GM19324 (cell line): ENCODE measurements at regions not wholly inside any gene's neighbourhood (a gene's known extent, or its start where the extent isn't known, plus 50 kb on each side); places are given as distances from the start of the nearest gene placed in this dataset.
"Not testable (repeated sequence)": the region's sequence is repeated elsewhere in the genome, so short reads cannot be mapped to it uniquely, and the experiment has no call there.

Experiments used
- ATAC-seq: cut with Tn5 transposase; IDR thresholded peaks from one replicate; pipeline ENCODE4 v1.9.1; 2021; ENCODE audit warnings: mild to moderate bottlenecking, moderate library complexity; ENCODE audit not compliant: unreplicated experiment, low FRiP score

DNA sequence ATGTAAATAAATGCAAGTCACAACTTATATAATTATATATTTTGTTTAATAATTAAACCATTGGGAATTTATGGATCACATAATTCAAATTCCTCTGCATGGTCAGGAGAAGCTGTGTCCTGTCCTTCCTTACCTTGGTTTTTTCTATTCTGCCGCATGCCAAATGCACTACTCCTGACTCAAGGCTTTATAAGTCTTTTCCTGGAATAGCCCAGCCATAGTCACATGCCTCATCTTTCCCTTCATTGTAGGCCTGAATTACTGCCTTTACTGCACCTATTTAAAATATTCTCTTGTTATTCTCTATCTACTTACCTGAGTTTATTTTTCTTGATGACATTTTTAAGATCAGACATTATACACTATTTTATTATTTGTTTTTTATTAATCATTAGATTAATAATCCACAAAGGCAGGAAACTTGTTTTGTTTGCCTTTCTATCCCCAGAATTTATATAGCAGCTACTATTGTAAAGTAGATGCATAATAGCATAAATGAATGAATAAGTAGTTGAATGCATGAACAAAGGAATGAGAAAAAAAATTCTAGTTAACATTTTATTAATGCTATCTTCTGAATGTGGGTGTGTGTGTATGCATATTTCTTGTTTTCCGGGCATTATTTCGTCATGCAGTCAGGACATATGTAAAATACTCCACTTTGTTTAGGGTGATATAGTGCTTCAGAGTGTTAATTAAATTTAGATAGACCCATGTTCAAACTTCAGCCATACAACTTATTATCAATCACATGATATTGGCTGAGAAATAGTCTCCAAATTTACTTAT is 955.4 kb upstream of the CDH18 start:
- not testable (repeated sequence) for ATAC-seq

DNA sequence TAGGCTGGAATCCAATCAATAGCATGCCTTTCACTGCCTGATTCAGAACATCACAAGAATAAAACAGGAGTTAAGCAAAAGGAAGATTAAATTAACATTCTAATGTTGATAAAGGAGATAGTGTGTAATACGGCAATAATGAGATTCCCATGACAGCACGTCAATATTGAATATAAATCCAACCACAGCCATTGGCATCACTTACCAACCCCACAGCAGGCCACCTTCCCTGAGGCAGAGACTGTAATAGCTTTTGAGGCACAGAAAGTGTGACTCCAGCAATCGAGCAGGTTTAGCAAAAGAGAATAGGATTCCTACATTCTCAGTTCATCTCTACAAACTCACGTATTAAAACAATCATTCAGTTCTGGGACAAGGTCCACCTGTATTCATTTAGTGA is 954.6 kb upstream of the CDH18 start:
- ATAC-seq = not testable (repeated sequence)

DNA sequence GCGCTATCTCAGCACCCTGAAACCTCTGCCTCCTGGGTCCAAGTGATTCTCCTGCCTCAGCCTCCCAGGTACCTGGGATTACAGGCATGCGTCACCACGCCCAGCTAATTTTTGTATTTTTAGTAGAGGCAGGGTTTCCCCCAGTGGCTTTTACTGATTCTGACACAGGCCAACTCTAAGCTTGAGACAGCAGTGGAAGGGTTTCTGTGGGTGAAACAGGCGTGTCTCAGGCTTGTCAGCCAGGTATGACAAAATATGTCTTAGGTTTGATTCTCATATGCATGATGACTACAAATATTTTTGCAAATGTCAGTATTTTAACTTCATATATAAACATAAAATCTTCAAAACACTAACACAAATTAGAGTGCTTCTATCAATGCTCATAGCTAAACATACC is 952.8 kb upstream of the CDH18 start:
- not testable (repeated sequence) for ATAC-seq

DNA sequence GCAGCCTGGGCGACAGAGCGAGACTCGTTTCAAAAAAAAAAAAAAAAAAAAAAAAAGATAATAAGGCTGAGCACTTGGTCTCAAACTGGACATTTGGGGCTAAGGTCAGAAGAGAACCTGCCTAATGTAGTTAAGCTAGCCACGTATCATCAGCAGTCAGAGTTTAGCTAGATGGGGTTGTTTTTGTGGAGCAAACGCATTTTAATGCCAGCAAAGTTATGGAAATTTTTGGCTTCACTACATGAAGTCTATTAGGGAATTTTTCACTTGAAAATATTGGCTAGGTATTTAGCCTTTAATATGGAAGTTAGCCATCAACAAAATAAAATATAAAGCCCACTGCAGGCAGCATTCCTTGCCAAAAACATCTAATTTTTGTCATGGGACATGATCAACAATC is 902.9 kb upstream of the CDH18 start:
- not testable (repeated sequence) for ATAC-seq

DNA sequence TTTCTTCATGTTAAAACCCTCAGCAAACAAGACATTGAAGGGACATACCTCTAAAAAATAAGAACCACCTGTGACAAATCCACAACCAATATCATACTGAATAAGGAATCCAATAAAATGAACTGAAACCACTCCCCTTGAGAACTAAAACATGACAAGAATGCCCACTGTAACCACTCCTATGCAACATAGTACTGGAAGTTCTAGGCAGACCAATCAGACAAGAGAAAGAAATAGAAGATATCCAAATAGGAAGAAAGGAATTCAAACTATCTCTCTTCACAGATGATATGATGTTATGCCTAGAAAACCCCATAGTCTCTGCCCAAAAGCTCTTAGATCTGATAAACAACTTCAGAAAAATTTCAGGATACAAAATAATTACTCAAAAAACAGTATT is 887.7 kb upstream of the CDH18 start:
- ATAC-seq = not testable (repeated sequence)

DNA sequence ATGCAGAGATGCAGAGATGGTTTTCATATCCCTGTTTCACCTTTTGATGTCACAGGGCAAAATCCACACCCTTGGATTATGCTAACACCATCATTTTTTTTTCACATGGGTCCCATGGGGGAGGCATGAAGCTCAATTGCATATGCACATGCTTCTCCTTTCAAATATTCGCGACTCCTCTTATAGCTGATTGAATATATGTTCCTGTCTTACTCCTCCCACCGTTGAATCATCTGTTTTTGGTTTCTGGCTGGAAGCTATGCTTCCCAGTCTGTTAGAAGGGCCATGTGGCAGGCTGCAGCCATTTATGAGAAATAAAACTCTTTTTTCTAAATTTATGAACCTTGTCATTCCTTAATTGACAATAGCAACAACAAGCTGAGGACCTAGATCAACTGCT is 877.9 kb upstream of the CDH18 start:
- not testable (repeated sequence) for ATAC-seq

DNA sequence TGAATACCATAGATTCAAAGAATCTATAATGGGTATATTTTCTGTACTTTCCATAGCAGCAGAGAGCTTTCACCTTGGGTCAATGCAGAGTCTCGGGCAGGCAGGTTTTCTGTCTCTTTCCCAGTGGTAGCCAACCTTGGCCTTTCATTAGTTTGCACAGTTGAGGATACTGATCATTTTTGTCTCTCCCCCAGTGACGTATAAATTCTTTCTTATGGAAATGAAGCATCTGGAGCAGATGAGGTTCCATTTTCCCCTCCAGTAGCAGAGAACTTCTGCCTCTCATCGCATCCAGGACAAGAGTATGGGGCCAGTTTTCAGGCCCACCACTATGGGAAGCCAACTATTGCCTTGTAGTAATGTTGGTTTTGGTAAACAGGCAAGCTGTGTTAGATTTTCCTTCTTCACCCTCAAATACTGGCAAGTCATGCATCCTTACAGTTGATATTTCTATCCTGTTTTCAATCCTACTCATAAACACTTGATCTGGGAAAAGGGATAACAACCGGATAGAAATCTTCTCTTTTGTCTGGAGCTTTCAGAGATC is 845.2 kb upstream of the CDH18 start:
- no peak for ATAC-seq

DNA sequence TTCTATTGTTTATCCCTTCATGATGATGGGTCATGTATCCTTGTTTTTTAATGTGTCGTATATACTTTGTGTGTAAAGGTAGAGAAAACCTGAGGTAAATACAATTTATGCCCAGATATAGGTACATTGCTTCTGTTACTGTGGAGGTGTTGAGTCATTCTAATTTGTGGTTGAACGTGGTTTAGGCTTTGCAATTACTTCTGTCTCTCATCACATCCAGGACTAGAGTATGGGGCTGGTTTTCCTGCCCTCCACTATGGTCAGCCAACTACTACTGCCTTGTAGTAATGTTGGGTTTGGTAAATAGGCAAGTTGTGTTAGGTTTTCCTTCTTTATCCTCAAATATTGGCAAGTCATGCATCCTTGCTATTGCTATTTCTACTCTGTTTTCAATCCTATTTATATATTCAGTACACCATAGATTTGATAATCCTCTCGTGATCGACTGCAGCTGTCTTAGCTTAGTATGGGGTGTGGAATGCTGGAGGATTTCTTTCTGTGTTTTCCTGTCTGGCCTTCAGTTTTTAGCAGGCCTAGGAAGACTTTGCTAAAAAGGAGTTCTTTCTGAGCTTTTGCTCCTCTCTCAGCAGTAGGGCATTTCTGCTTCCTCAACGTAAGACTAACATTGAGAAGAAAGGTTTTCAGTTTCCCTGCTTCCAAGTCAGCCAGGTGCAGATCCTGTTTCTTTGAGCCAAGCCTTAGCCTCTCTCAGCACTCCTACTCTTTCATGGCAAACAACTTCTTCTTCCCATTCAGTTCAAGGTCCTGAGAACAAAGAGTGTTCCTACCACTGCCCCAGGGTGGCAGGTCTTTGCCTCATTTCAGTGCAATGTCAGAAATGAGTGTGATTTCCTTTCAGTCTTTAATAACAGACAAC is 844.4 kb upstream of the CDH18 start:
- ATAC-seq = no peak

DNA sequence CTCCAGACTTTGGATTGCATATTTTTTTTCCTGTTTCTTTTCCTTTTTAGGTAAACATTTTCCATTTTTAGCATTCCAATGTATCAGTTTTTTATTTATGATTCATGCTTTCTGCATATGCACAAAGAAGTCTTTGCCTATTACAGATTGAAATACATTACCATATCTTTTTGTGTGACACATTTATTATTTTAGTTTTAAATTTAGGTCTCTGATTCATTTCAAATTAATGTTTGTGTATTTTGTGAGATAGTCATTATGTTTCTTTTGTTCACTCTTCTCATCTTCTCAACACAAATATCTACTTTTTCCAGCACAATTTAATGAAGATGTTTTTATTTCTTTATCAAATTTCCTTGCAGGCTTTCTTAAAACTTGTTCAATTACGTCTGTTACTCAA is 838.0 kb upstream of the CDH18 start:
- not testable (repeated sequence) for ATAC-seq

DNA sequence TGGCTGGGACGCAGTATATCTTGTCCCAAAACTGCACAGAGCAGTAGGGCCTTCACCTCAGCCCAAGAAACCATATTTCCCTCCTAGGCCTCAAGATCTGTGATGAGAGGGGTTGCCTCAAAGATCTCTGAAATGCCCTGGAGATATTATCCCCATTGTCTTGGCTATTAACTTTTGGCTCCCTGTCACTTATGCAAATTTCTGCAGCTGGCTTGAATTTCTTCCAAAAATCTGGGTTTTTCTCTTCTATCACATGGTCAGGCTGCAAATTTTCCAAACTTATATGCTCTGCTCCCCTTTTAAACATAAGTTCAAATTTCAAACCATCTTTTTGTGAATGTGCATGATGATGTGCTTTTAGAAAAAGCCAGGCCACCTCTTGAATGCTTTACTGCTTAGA is 809.2 kb upstream of the CDH18 start:
- ATAC-seq = not testable (repeated sequence)

DNA sequence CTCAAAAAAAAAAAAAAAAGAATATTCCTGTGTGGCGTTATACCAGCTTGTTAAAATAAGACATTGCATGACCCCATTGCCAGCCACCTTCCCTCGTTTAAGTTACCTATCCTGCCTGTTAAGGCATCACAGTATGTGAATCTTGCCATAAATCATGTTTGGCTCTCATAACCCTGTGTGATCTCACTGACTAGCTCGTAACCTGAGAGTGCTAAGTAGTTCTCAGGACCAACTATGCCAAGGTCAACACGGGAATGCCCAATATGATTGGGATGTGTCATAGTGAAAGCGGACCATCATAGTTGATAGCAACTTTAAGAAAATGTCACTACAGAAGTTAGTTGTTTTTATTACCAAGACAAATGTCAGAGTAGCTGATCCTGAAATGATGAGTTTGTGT is 796.8 kb upstream of the CDH18 start:
- not testable (repeated sequence) for ATAC-seq

DNA sequence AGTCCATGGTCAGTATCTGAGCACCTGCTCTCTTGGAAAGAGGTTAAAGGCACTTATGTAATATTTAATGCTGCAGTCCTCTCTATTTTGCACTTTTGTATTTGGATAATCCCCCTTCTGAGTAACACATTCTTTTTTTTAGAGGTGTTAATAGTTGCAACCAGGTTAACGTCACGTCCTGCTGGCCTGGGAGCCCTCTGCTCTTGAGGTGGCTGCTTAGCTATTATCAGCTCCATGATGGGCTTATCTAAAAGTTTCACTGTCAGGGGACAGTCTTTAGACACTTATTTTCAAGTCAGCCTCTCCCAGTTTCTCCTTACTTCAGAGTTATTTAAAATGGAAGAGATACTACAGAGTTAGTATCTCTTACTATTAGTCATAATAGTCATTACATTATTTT is 795.5 kb upstream of the CDH18 start:
- not testable (repeated sequence) for ATAC-seq

DNA sequence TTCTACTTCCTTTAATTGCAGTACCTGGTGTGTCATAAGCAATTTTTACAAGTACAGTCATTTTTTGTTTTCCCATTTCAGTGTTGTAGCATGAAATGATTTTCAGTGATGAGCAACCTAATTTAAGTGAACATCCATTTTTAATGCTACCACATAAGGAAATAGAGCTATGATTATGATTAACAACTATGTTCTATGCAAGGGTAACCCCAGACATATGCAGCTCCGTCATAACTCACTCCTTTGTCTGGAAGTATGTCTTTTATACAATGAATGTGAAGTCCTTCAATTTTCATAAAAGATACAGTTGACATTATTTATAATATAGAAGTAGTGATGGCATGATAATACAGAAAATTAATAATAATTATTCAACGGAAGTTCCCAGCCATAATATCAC is 783.3 kb upstream of the CDH18 start:
- not testable (repeated sequence) for ATAC-seq

DNA sequence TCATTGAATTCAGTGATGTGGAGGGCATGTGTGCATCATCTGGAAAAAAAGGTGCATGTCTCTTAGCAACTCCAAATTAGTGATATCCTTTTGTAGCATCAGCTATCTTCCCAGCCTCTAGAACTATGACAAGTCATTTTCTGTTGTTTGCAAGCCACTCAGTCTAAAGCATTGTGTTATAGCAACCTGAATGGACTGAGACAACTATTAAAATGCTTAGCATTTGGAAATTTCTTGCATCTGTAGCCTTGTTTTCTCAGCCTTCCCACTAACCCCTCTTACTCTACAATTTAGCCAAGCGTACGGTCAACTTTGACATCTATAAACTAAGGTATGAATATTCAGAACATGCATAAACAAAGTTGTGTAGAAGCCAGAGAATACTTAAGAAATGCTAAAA is 777.1 kb upstream of the CDH18 start:
- ATAC-seq = not testable (repeated sequence)

DNA sequence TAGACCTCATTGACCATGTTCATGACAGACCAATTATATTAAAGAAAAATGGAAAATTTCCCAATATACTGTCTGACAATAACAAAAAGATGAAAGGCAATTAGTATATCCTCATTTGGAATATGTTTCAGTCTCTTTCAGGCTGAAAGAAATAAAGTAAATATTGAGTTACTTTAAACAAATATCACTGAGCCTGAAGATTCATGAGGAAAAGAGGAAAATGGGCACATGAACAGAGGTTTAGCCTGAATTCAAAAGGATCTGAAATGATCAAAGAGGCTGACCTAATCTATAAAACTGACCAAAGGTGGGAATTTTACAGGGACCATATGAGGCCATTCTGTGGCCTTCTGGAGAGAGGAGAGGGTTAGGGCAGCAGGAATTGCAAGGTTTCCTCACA is 771.5 kb upstream of the CDH18 start:
- ATAC-seq = not testable (repeated sequence)

DNA sequence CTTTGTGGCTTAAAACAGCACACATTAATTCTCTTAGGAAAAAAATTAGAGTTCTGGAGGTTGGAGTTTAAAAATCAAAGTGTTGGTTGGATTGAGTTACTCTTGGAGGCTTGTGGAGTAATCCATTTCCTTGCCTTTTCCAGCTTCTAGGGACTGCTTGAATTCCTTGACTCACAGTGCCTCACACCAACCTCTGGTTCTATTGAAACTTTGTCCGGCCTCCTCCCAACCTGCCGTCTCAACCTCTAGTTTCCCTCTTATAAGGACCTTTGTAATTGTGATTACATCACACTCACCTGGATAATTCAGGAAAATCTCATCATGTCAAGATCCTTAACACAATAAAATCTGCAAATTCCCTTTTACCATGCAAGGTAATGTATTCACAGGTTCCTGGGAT is 764.2 kb upstream of the CDH18 start:
- not testable (repeated sequence) for ATAC-seq

DNA sequence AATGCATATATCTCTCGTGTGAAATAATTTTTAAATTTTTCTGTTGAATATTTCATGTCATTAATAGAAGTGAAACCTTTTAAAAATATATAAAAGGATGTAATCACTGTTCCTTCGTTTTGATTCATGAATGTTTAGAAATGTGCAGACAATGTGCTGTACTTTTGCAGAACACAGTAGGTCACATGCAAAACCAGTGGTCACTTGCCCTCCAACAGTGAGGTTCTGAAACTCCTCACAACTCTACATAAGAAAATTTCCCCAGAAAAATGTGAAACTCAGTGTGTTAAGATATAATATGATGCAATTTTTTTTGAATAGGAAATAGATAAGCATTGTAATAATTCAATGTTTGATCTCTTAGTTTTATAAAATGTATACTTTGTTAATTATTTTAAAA is 747.7 kb upstream of the CDH18 start:
- ATAC-seq = not testable (repeated sequence)

DNA sequence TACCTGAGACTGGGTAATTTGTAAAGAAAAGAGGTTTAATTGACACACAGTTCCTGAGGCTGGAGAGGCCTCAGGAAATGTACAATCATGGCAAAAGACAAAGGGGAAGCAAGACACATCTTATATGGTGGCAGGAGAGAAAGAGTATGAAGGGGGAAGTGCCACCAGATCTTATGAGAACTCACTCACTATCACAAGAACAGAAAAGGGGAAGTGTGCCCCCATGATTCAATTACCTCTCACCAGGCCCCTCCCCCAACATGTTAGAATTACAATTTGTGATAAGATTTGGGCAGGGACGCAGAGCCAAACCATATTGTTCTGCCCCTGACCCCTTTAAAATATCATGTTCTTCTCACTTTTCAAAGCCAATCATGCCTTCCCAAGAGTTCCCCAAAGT is 744.2 kb upstream of the CDH18 start:
- ATAC-seq = not testable (repeated sequence)

DNA sequence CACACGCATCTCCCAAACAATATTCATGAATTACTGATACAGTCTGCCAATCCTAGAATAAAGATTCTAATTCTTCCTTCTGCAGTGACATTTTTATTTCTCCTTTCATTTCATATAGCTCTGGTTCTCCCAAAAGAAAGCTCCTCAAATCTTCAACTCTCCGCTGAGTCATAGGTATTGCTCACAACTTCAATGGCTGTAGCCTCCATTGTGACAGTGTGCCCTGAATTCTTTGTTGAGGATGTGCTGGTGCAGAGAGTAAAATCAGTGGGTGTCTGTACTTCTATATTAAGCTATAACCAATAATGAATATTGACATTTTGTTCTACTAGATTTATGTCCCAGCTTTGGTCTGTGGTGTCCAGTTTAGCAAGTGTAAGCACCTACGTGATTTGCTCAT is 733.3 kb upstream of the CDH18 start:
- not testable (repeated sequence) for ATAC-seq

DNA sequence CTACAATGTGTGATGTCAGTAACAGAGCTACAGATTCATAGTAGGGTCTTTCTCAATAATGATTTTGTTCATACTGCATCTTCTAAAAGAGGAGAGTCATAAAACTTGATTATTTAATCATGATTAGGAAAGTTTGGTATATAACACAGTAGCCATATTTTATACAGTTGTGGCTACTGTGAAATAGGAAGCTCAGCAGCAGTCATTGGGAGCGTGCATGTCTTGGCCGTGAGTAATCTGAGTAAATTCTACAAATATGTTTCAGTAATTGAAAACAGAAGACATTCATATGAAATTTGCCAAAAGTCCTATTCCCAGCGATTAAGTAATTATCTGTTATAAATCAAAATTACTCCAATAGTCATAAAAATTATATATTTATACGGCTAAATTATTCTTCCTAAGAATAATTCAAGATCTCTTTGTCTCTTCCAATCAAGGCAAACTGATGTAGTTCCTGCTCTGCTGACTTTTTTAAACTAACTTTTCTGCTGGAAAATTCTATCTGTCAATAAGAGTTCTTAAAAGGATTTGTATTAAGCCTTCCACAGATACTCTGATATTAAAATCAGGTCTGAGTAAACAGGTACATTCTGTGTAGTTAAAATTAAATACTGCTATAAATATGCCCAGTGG is 723.6 kb upstream of the CDH18 start:
- not testable (repeated sequence) for ATAC-seq

DNA sequence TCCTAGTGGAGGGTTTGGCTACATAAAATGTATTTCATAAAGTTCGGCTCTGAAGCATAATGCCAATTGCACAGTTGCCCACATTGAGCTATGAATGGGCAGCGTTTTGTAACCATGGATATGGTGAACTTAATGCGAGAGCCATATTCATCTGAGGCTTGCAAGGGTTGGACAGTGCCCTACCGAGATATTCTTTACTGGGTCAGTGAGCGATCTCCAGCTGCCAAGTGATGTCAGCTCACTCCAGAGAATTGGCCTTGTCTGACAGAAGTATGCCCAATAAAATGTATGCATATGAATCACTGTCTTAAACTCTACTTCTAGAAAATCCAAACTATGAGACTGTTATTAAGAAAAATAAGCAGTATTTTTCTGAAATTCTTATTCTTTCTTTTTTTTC is 719.6 kb upstream of the CDH18 start:
- ATAC-seq = not testable (repeated sequence)
